Osteocyte (in vitro differentiated cells): ENCODE measurements at regions not wholly inside any gene's neighbourhood (a gene's known extent, or its start where the extent isn't known, plus 50 kb on each side); places are given as distances from the start of the nearest gene placed in this dataset.

Source experiments
- DNase-seq: peaks from one replicate; pipeline ENCODE4 v3.0.0; 2021; ENCODE audit warnings: mixed read lengths; ENCODE audit not compliant: unreplicated experiment; ENCODE audit errors: extremely low spot score
- H3K27ac Mint-ChIP-seq: one replicate; pipeline ENCODE4 v1.8.0; 2021; ENCODE audit warnings: mild to moderate bottlenecking, mixed read lengths; ENCODE audit not compliant: unreplicated experiment
- H3K27me3 Mint-ChIP-seq: one replicate; pipeline ENCODE4 v1.8.0; 2021; ENCODE audit warnings: mixed read lengths; ENCODE audit not compliant: unreplicated experiment
- H3K36me3 Mint-ChIP-seq: one replicate; pipeline ENCODE4 v1.8.0; 2021; ENCODE audit warnings: mixed read lengths; ENCODE audit not compliant: unreplicated experiment
- H3K4me1 Mint-ChIP-seq: one replicate; pipeline ENCODE4 v1.8.0; 2021; ENCODE audit warnings: mixed read lengths; ENCODE audit not compliant: unreplicated experiment
- H3K4me3 Mint-ChIP-seq: one replicate; pipeline ENCODE4 v1.8.0; 2021; ENCODE audit warnings: mild to moderate bottlenecking, moderate library complexity, mixed read lengths; ENCODE audit not compliant: unreplicated experiment
- H3K9me3 Mint-ChIP-seq: one replicate; pipeline ENCODE4 v1.8.0; 2021; ENCODE audit warnings: mixed read lengths; ENCODE audit not compliant: unreplicated experiment
- TF ChIP-seq, protein P1 (sequence below): fragments of 200-600 bp; sonication (generic); IDR thresholded peaks from 2 replicates; pipeline ENCODE4 v1.5.0; 2021; ENCODE audit warnings: antibody characterized with exemption, mild to moderate bottlenecking, moderate library complexity

DNA sequence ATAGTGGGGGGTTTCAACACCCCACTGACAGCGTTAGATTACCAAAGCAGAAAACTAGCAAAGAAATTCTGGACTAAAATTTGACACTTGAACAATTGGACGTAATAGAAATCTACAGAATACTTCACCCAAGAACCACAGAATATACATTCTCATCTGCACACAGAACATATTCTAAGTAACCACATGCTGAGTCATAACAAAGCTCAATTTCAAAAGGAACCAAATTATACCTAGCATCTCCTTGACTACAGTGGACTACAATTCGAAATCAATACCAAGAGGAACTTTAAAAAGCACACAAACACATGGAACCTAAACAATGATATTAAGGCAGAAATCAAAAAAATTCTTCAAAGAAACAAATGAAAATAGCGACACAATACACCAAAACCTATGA, 871.6 kb upstream of the MDGA2 start:
- H3K27ac Mint-ChIP-seq, result no peak overlapping the region

DNA sequence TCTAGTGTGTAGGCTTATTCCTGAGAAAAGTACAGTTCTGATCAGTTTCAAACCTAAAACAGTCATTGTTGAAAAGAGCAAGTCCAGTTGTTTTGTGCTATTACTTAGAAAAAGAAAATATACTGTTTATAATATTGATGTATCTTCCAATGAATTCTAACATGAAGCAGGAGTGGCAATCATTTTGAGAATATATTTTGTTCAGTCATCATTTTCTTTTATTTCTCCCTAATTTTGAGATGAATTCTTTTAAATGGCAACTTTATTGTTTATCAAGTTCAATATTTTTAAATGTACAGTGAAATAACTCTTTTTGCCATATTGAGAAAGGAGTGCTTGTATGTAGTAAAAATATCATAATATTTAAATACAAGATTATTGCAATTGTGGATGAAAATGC, 862.2 kb upstream of the MDGA2 start:
- Mint-ChIP-seq H3K9me3 (no peaks in the 10 kb centered on the region), H3K27me3 (peaks cover 7% of the 10 kb centered on the region), H3K4me3 (no peak overlapping the region), H3K4me1 (no peaks in the 10 kb centered on the region), H3K36me3 (no peaks in the 10 kb centered on the region), H3K27ac (no peak overlapping the region)
- DNase-seq, result no peak
- TF ChIP-seq, protein P1, sequence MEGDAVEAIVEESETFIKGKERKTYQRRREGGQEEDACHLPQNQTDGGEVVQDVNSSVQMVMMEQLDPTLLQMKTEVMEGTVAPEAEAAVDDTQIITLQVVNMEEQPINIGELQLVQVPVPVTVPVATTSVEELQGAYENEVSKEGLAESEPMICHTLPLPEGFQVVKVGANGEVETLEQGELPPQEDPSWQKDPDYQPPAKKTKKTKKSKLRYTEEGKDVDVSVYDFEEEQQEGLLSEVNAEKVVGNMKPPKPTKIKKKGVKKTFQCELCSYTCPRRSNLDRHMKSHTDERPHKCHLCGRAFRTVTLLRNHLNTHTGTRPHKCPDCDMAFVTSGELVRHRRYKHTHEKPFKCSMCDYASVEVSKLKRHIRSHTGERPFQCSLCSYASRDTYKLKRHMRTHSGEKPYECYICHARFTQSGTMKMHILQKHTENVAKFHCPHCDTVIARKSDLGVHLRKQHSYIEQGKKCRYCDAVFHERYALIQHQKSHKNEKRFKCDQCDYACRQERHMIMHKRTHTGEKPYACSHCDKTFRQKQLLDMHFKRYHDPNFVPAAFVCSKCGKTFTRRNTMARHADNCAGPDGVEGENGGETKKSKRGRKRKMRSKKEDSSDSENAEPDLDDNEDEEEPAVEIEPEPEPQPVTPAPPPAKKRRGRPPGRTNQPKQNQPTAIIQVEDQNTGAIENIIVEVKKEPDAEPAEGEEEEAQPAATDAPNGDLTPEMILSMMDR, result no peak

More for the DNA sequence above, 871.6 kb upstream of the MDGA2 start:
- Mint-ChIP-seq H3K36me3 (no peaks in the 10 kb centered on the region), H3K9me3 (no peaks in the 10 kb centered on the region), H3K27me3 (no peaks in the 10 kb centered on the region), H3K4me1 (no peaks in the 10 kb centered on the region), H3K4me3 (no peak overlapping the region)
- TF ChIP-seq, protein P1, result no peak
- DNase-seq, result no peak

DNA sequence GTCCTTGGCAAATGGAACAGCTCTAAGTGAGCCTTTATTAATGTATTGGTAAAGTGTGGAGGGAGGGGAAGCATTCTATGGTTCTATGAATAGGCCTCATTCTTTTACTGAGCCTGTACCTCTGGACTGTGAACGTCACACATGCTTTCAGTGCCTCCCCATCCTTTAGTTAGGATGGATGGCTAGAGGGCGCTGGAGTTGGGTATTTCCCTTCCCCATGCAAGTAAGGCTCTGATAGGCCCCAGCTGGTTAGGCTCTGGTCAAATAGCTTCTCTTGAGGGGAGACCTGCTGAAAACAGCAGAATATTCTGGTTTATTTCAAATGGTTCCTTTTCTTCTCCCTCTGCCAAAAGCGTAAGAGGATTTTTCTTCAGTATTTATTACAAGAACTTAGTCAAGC, 860.9 kb upstream of the MDGA2 start:
- Mint-ChIP-seq H3K27ac (no peak overlapping the region), H3K27me3 (peaks cover 11% of the 10 kb centered on the region), H3K4me3 (no peak overlapping the region), H3K4me1 (no peaks in the 10 kb centered on the region), H3K36me3 (no peaks in the 10 kb centered on the region), H3K9me3 (no peaks in the 10 kb centered on the region)
- TF ChIP-seq, protein P1, result no peak
- DNase-seq, result no peak

DNA sequence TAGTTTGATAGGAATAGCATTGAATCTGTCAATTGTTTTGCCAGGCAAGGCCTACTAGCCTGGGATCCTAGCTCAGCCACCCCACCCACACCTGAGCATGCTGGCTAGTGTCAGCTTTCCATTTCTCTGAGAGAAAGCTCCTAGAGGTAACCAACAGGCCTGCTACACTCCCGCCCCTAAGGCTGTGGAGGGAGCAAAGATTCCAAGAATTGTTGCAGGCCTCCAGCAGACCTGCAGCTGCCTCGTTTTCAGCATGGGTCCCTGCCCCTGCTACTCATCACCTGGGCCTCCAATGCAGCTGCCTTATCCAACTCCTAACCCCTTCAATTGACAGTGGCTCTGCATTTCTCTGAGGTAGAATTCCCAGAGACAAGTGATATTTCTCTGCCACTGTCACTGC, 852.4 kb upstream of the MDGA2 start:
- DNase-seq, result no peak
- Mint-ChIP-seq H3K4me3 (no peak overlapping the region), H3K27me3 (peaks cover 6% of the 10 kb centered on the region), H3K27ac (no peak overlapping the region), H3K9me3 (no peaks in the 10 kb centered on the region), H3K36me3 (no peaks in the 10 kb centered on the region), H3K4me1 (no peaks in the 10 kb centered on the region)
- TF ChIP-seq, protein P1, result no peak

DNA sequence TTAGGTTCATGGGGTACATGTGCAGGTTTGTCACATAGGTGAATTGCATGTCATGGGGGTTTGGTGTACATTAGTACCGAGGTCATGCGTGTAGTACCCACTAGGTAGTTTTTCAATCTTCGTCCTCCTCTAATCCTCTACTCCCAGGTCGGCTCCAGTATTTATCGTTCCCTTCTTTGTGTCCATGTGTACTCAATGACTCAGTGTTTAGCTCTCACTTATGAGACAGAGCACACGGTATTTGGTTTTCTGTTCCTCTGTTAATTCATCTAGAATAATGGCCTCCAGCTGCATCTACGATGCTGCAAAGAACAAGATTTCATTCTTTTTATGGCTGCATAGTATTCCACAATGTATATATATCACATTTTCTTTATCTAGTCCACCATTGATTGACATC, 850.9 kb upstream of the MDGA2 start:
- no peaks in the 10 kb centered on the region for H3K36me3 Mint-ChIP-seq
- no peak for DNase-seq
- no peak overlapping the region for H3K4me3 Mint-ChIP-seq
- H3K27ac Mint-ChIP-seq, result no peak overlapping the region
- no peaks in the 10 kb centered on the region for H3K9me3 Mint-ChIP-seq
- no peaks in the 10 kb centered on the region for H3K4me1 Mint-ChIP-seq
- TF ChIP-seq, protein P1, result no peak
- H3K27me3 Mint-ChIP-seq, result peaks cover 2% of the 10 kb centered on the region
